H1 (cell line): ENCODE measurements at regions not wholly inside any gene's neighbourhood (a gene's known extent, or its start where the extent isn't known, plus 50 kb on each side); places are given as distances from the start of the nearest gene placed in this dataset.

Experiments used
- CTCF ChIA-PET: fragments of 300-600 bp; sonication (Branson Sonifier 250); formaldehyde crosslinking; loops from one replicate; lab custom pipeline; 2021; ENCODE audit not compliant: partially characterized antibody; lab: Charles Lee
- POLR2A ChIA-PET: fragments of 300-600 bp; sonication (Branson Sonifier 250); formaldehyde crosslinking; loops from one replicate; lab custom pipeline; 2021; ENCODE audit warnings: inconsistent platforms; ENCODE audit not compliant: partially characterized antibody; lab: Charles Lee
- DNase-seq, 2 experiments: peaks; one replicate each; pipeline versions ENCODE4 v3.0.0 to v3.0.0-alpha.2; 2010 to 2022; ENCODE audit warnings: low spot score in 2 of 2, low read depth in 1 of 2, mixed read lengths in 1 of 2
- FAIRE-seq: peaks from 2 replicates; lab custom pipeline; 2011; peaks lifted over from hg19 to GRCh38; lab: Jason Lieb, UNC
- H2AFZ ChIP-seq: 2 replicates; pipeline ENCODE4 v1.8.1; 2012; ENCODE audit warnings: low read length, inconsistent platforms
- H2AK5ac ChIP-seq: 2 replicates; pipeline ENCODE4 v1.6.1; 2013; ENCODE audit warnings: low read depth, low read length
- H2BK120ac ChIP-seq: replicated peaks from 2 replicates; pipeline ENCODE3; 2013; ENCODE audit warnings: low read depth, low read length, inconsistent platforms
- H2BK12ac ChIP-seq: 2 replicates; pipeline ENCODE4 v1.6.1; 2013; ENCODE audit warnings: low read depth, low read length
- H2BK15ac ChIP-seq: 2 replicates; pipeline ENCODE4 v1.6.1; 2013; ENCODE audit warnings: low read length
- H2BK20ac ChIP-seq: 2 replicates; pipeline ENCODE4 v1.6.1; 2013; ENCODE audit warnings: low read length
- H2BK5ac ChIP-seq: 2 replicates; pipeline ENCODE4 v1.6.1; 2013; ENCODE audit warnings: low read depth, low read length
- H3K14ac ChIP-seq: 2 replicates; pipeline ENCODE4 v1.6.1; 2013; ENCODE audit warnings: inconsistent platforms; ENCODE audit not compliant: insufficient read length
- H3K18ac ChIP-seq: 2 replicates; pipeline ENCODE4 v1.6.1; 2013; ENCODE audit warnings: low read length; ENCODE audit errors: extremely low read depth
- H3K23ac ChIP-seq: 2 replicates; pipeline ENCODE4 v1.6.1; 2013; ENCODE audit warnings: inconsistent platforms; ENCODE audit not compliant: insufficient read length
- H3K23me2 ChIP-seq: 2 replicates; pipeline ENCODE4 v1.6.1; 2013; ENCODE audit warnings: low read depth, low read length
- H3K27ac ChIP-seq: 2 replicates; pipeline ENCODE4 v1.6.1; 2011; ENCODE audit warnings: low read depth, low read length, inconsistent platforms
- H3K27me3 ChIP-seq, 4 experiments: replicated peaks in 1 of 4; 1 replicate in 1 of 4; 2 replicates in 3 of 4; pipeline versions ENCODE4 v1.6.1 to v1.8.1; 2011 to 2013; ENCODE audit warnings: low read length in 3 of 4, mild to moderate bottlenecking in 3 of 4, inconsistent platforms in 2 of 4, mixed read lengths in 2 of 4, moderate library complexity in 1 of 4; ENCODE audit not compliant: control insufficient read depth in 3 of 4, insufficient read depth in 3 of 4; ENCODE audit errors: extremely low read depth in 1 of 4
- H3K36me3 ChIP-seq, 4 experiments: 2 replicates each; pipeline versions ENCODE4 v1.6.1 to v1.8.1; 2011 to 2013; ENCODE audit warnings: mild to moderate bottlenecking in 4 of 4, low read length in 3 of 4, moderate library complexity in 2 of 4, control low read depth in 1 of 4, inconsistent platforms in 1 of 4; ENCODE audit not compliant: insufficient read depth in 4 of 4, control insufficient read depth in 2 of 4
- H3K4ac ChIP-seq: replicated peaks from 2 replicates; pipeline ENCODE3; 2013; ENCODE audit warnings: low read length, low read depth, mixed read lengths, inconsistent platforms; ENCODE audit not compliant: insufficient read length
- H3K4me1 ChIP-seq, 4 experiments: replicated peaks in 1 of 4; 1 replicate in 1 of 4; 2 replicates in 3 of 4; pipeline versions ENCODE4 v1.6.1 to v1.8.1; 2011 to 2013; ENCODE audit warnings: low read length in 3 of 4, inconsistent platforms in 2 of 4, mixed read lengths in 1 of 4; ENCODE audit not compliant: insufficient read depth in 4 of 4, control insufficient read depth in 3 of 4
- H3K4me2 ChIP-seq, 2 experiments: 2 replicates each; pipeline versions ENCODE4 v1.6.1 to v1.8.1; 2011 to 2013; ENCODE audit warnings: low read depth in 2 of 2, low read length in 2 of 2, control low read depth in 1 of 2, inconsistent platforms in 1 of 2, mild to moderate bottlenecking in 1 of 2; ENCODE audit not compliant: insufficient read depth in 1 of 2
- H3K4me3 ChIP-seq, 4 experiments: fragments of 200-600, 300-600 bp in 1 of 4; sonication (generic), shearing (Covaris generic), sonication (Bioruptor Twin) in 1 of 4; 2 replicates each; pipeline versions ENCODE4 v1.5.1 to v1.8.1; 2011 to 2016; ENCODE audit warnings: low read length in 4 of 4, low read depth in 3 of 4, control low read depth in 2 of 4, inconsistent platforms in 2 of 4, mild to moderate bottlenecking in 2 of 4, mixed read lengths in 1 of 4, moderate library complexity in 1 of 4; ENCODE audit not compliant: insufficient read depth in 2 of 4; ENCODE audit errors: extremely low read depth in 1 of 4
- H3K56ac ChIP-seq: replicated peaks from 2 replicates; pipeline ENCODE3; 2013; ENCODE audit warnings: low read depth, mild to moderate bottlenecking, mixed read lengths, low read length, inconsistent platforms; ENCODE audit not compliant: insufficient read length
- H3K79me1 ChIP-seq: 2 replicates; pipeline ENCODE4 v1.6.1; 2013; ENCODE audit warnings: low read depth, low read length, control low read depth
- H3K79me2 ChIP-seq, 2 experiments: 2 replicates each; pipeline versions ENCODE4 v1.6.1 to v1.8.1; 2012 to 2013; ENCODE audit warnings: low read length in 2 of 2, mild to moderate bottlenecking in 2 of 2, inconsistent platforms in 1 of 2; ENCODE audit not compliant: insufficient read depth in 2 of 2, control insufficient read depth in 1 of 2
- H3K9ac ChIP-seq, 4 experiments: replicated peaks in 1 of 4; 1 replicate in 1 of 4; 2 replicates in 3 of 4; pipeline versions ENCODE4 v1.6.1 to v1.8.1; 2011 to 2013; ENCODE audit warnings: low read depth in 3 of 4, low read length in 3 of 4, control low read depth in 2 of 4, mild to moderate bottlenecking in 2 of 4, moderate library complexity in 2 of 4, inconsistent platforms in 1 of 4; ENCODE audit errors: extremely low read depth in 1 of 4
- H3K9me3 ChIP-seq, 2 experiments: 2 replicates each; pipeline versions ENCODE4 v1.6.1 to v1.8.1; 2012 to 2013; ENCODE audit warnings: mild to moderate bottlenecking in 2 of 2, moderate library complexity in 2 of 2, control low read depth in 1 of 2, inconsistent platforms in 1 of 2, low read depth in 1 of 2, low read length in 1 of 2, mixed read lengths in 1 of 2; ENCODE audit not compliant: insufficient read depth in 2 of 2
- H4K20me1 ChIP-seq, 2 experiments: replicated peaks in 1 of 2; 2 replicates each; pipeline versions ENCODE3 to v1.8.1; 2011 to 2013; ENCODE audit warnings: inconsistent platforms in 2 of 2, low read length in 2 of 2, mild to moderate bottlenecking in 1 of 2; ENCODE audit not compliant: insufficient read depth in 2 of 2, control insufficient read depth in 1 of 2
- H4K5ac ChIP-seq: 2 replicates; pipeline ENCODE4 v1.6.1; 2013; ENCODE audit warnings: low read length, low read depth, mixed read lengths, inconsistent platforms; ENCODE audit not compliant: insufficient read length
- H4K8ac ChIP-seq: 2 replicates; pipeline ENCODE4 v1.8.0; 2013; ENCODE audit warnings: mild to moderate bottlenecking, moderate library complexity, low read length, inconsistent platforms; ENCODE audit not compliant: insufficient read depth; ENCODE audit errors: extremely low read depth
- H4K91ac ChIP-seq: replicated peaks from 2 replicates; pipeline ENCODE3; 2013; ENCODE audit warnings: low read length, mixed read lengths, inconsistent platforms; ENCODE audit not compliant: insufficient read length
- CHD1 ChIP-seq: IDR thresholded peaks from 2 replicates; pipeline ENCODE4 v1.6.1; 2012; ENCODE audit warnings: low read depth, low read length, improper control_type of control experiment
- CHD2 ChIP-seq: IDR thresholded peaks from 2 replicates; pipeline ENCODE4 v1.6.1; 2012; ENCODE audit warnings: low read length, improper control_type of control experiment
- EGR1 ChIP-seq: IDR thresholded peaks from 2 replicates; pipeline ENCODE4 v1.6.1; 2011; ENCODE audit warnings: low read depth, low read length, borderline replicate concordance
- EP300 ChIP-seq, 2 experiments: IDR thresholded peaks; 1 replicate in 1 of 2; 2 replicates in 1 of 2; pipeline ENCODE4 v1.6.1; 2011 to 2012; ENCODE audit warnings: low read depth in 2 of 2, low read length in 2 of 2, mild to moderate bottlenecking in 2 of 2, borderline replicate concordance in 1 of 2, inconsistent platforms in 1 of 2, moderate library complexity in 1 of 2
- JUN ChIP-seq: IDR thresholded peaks from 2 replicates; pipeline ENCODE4 v1.6.1; 2011; ENCODE audit warnings: low read depth, mild to moderate bottlenecking, improper control_type of control experiment, low read length
- KDM1A ChIP-seq: fragments of 200-600, 300-600 bp; sonication (generic); IDR thresholded peaks from 2 replicates; pipeline ENCODE4 v1.7.1; 2016; ENCODE audit warnings: mild to moderate bottlenecking, low read length, borderline replicate concordance
- POLR2AphosphoS5 ChIP-seq: IDR thresholded peaks from 2 replicates; pipeline ENCODE4 v1.6.1; 2011; ENCODE audit warnings: low read depth, low read length
- POU5F1 ChIP-seq: IDR thresholded peaks from 2 replicates; pipeline ENCODE4 v1.6.1; 2011; ENCODE audit warnings: low read depth, mild to moderate bottlenecking, low read length, moderate library complexity
- SIN3A ChIP-seq, 2 experiments: IDR thresholded peaks in 1 of 2; conservative IDR thresholded peaks in 1 of 2; 2 replicates each; pipeline ENCODE4 v1.6.1; 2011 to 2012; ENCODE audit warnings: low read length in 2 of 2, improper control_type of control experiment in 1 of 2, low read depth in 1 of 2, mild to moderate bottlenecking in 1 of 2
- SP2 ChIP-seq: IDR thresholded peaks from 2 replicates; pipeline ENCODE4 v1.6.1; 2012; ENCODE audit warnings: mild to moderate bottlenecking, low read length, inconsistent platforms
- TAF7 ChIP-seq: optimal IDR thresholded peaks from 2 replicates; pipeline ENCODE3; 2011; ENCODE audit warnings: low read depth, mild to moderate bottlenecking, inconsistent platforms, low read length, moderate library complexity, borderline replicate concordance
- TBP ChIP-seq: IDR thresholded peaks from 2 replicates; pipeline ENCODE4 v1.6.1; 2011; ENCODE audit warnings: low read depth, low read length, improper control_type of control experiment
- TEAD4 ChIP-seq: IDR thresholded peaks from 2 replicates; pipeline ENCODE4 v1.6.1; 2012; ENCODE audit warnings: low read depth, low read length, inconsistent platforms, mixed read lengths
- YY1 ChIP-seq: IDR thresholded peaks from 2 replicates; pipeline ENCODE4 v1.6.1; 2011; ENCODE audit warnings: low read depth, mild to moderate bottlenecking, low read length
- ZNF274 ChIP-seq: IDR thresholded peaks from 2 replicates; pipeline ENCODE4 v1.7.0; 2012; ENCODE audit warnings: low read length, borderline replicate concordance; ENCODE audit errors: extremely low read depth
- WGBS, 2 experiments: shearing (Covaris generic) in 1 of 2; methylation state at CpG; one replicate each; pipeline versions ENCODE4 v1.1.6 to v1.1.7; 2013 to 2015; ENCODE audit warnings: low lambda C conversion rate in 2 of 2, mixed read lengths in 2 of 2, inconsistent platforms in 1 of 2, low coverage in 1 of 2, missing lambda C conversion rate in 1 of 2; ENCODE audit not compliant: insufficient replicate concordance in 2 of 2, insufficient coverage in 1 of 2, insufficient read length in 1 of 2; ENCODE audit errors: extremely low coverage in 1 of 2, missing lambda C conversion rate in 1 of 2; 5-methylcytosine and 5-hydroxymethylcytosine counted together
- TF ChIP-seq, protein P1 (sequence below): IDR thresholded peaks from 2 replicates; pipeline ENCODE4 v1.6.1; 2011; ENCODE audit warnings: low read depth, mild to moderate bottlenecking, low read length; ENCODE audit not compliant: insufficient read depth

DNA sequence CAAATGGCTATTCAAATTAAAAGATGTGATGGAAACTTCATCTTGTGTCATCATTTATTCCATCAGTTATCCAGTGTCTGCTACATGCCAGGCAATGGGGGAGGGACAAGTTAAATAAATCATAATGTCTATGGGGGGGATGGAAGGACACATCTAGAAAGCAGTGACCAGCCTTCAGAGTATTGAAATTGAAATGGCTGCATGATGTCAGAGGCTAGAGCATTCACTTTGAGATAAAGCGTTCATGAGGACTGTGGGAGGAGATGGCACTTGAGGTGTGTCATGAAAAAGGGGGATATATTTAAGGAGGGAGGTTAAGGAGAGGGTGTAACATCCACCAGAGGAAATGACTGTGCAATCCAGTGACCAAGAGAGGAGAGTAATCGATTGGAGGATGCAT, 50.6 kb downstream of the SLIT2 start:
- H3K18ac ChIP-seq: no peak overlapping the region
- no peaks in the 10 kb centered on the region for H4K20me1 ChIP-seq
- no peak overlapping the region for H2BK20ac ChIP-seq
- no peak overlapping the region for H2BK12ac ChIP-seq
- H2BK120ac ChIP-seq: no peak overlapping the region
- H3K4me1 ChIP-seq: 0 out of 7 replicates have a peak, but pooled peaks cover 0 to 2% (median 0%) of the 10 kb centered on the region in 4 experiments
- CTCF ChIA-PET: no interaction called here
- DNase-seq (no peak), FAIRE-seq (peak; percentile 13)
- POLR2A ChIA-PET: no interaction called here
- no peak overlapping the region for H3K56ac ChIP-seq
- H3K79me2 ChIP-seq: no peaks in the 10 kb centered on the region
- H4K8ac ChIP-seq: no peak overlapping the region
- H3K79me1 ChIP-seq: no peaks in the 10 kb centered on the region
- no peak overlapping the region for H3K23ac ChIP-seq
- no peaks in the 10 kb centered on the region for H3K23me2 ChIP-seq
- H2BK5ac ChIP-seq: no peak overlapping the region
- no peak overlapping the region for H4K91ac ChIP-seq
- no peak overlapping the region for H3K4me3 ChIP-seq
- H3K36me3 ChIP-seq: no peaks in the 10 kb centered on the region
- H3K14ac ChIP-seq: no peak overlapping the region
- no peak overlapping the region for H3K9ac ChIP-seq
- whole genome bisulfite sequencing, 2 experiments: 97% methylated on average over 2 of the region's 2 CpGs; no CpG with 5 or more reads in 1 of the 2 experiments
- no peak overlapping the region for H3K27ac ChIP-seq
- no peak overlapping the region for H2AK5ac ChIP-seq
- no peaks in the 10 kb centered on the region for H3K9me3 ChIP-seq
- no peak overlapping the region for H4K5ac ChIP-seq
- H3K4ac ChIP-seq: no peak overlapping the region
- no peak overlapping the region for H2AFZ ChIP-seq
- H3K27me3 ChIP-seq: no peaks in the 10 kb centered on the region
- H3K4me2 ChIP-seq: no peak overlapping the region
- no peak overlapping the region for H2BK15ac ChIP-seq
- no peak for TF ChIP-seq KDM1A
- TF ChIP-seq TBP: no peak
- TF ChIP-seq CHD2: no peak
- TF ChIP-seq YY1: no peak
- TF ChIP-seq JUN: no peak
- no peak for TF ChIP-seq TAF7
- no peak for TF ChIP-seq EGR1
- no peak for TF ChIP-seq POU5F1
- TF ChIP-seq TEAD4: no peak
- TF ChIP-seq, protein P1, sequence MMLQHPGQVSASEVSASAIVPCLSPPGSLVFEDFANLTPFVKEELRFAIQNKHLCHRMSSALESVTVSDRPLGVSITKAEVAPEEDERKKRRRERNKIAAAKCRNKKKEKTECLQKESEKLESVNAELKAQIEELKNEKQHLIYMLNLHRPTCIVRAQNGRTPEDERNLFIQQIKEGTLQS: no peak
- TF ChIP-seq CHD1: no peak
- TF ChIP-seq SIN3A (conservative IDR thresholded peaks at IDR 0.05 in 1 of 2, IDR thresholded peaks at IDR 0.05 in 1 of 2; ENCODE audit: low read depth in 1 of 2, low read length in 2 of 2): no peak
- TF ChIP-seq EP300 (IDR thresholded peaks at IDR 0.05; ENCODE audit: borderline replicate concordance in 1 of 2, low read depth in 2 of 2, low read length in 2 of 2): no peak
- TF ChIP-seq ZNF274: no peak
- TF ChIP-seq POLR2AphosphoS5: no peak
- TF ChIP-seq SP2: no peak
